Upper lobe of left lung (tissue), 4 donors: ENCODE measurements at regions not wholly inside any gene's neighbourhood (a gene's known extent, or its start where the extent isn't known, plus 50 kb on each side); places are given as distances from the start of the nearest gene placed in this dataset.

ENCODE experiments used
- EP300 ChIP-seq, 4 donors: sonication (generic); formaldehyde crosslinking; IDR thresholded peaks; one replicate each; pipeline ENCODE4 v1.5.1; 2017; ENCODE audit warnings: antibody characterized with exemption in 4 of 4, control low read depth in 2 of 4
- POLR2A ChIP-seq, 4 donors: fragments of 450-650 bp; IDR thresholded peaks; one replicate each; pipeline ENCODE4 v1.5.1; 2016 to 2017; ENCODE audit warnings: antibody characterized with exemption in 4 of 4, mild to moderate bottlenecking in 2 of 4
- TF ChIP-seq, protein P1 (sequence below), 6 experiments: fragments of 450-650 bp in 4 of 6; fragments of 200-600 bp in 2 of 6; sonication (generic) in 2 of 6; IDR thresholded peaks; one replicate each; pipeline ENCODE4 v1.5.1; 2016 to 2019; ENCODE audit warnings: antibody characterized with exemption in 6 of 6

DNA sequence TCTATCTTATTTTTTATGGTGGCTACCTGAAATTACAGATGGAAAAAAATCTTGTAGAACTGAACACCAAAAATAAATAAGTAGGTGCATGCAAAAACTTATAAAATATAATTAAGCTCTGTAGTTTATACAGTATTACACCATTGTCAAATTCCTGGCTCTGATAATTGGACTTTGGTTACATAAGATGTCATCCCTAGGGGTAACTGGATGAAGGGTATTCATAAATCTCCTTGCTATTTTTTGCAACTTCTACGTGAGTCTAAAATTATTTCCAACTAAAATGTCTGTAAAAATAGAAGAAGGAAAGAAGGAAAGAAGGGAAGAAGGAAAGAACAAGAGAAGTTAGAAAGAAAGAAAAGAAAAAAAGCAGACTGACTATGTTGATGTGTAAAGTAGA is 716.6 kb downstream of the BCL11B start:
- TF ChIP-seq, protein P1, sequence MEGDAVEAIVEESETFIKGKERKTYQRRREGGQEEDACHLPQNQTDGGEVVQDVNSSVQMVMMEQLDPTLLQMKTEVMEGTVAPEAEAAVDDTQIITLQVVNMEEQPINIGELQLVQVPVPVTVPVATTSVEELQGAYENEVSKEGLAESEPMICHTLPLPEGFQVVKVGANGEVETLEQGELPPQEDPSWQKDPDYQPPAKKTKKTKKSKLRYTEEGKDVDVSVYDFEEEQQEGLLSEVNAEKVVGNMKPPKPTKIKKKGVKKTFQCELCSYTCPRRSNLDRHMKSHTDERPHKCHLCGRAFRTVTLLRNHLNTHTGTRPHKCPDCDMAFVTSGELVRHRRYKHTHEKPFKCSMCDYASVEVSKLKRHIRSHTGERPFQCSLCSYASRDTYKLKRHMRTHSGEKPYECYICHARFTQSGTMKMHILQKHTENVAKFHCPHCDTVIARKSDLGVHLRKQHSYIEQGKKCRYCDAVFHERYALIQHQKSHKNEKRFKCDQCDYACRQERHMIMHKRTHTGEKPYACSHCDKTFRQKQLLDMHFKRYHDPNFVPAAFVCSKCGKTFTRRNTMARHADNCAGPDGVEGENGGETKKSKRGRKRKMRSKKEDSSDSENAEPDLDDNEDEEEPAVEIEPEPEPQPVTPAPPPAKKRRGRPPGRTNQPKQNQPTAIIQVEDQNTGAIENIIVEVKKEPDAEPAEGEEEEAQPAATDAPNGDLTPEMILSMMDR (IDR thresholded peaks at IDR 0.05), result no peak
- TF ChIP-seq EP300 (IDR thresholded peaks at IDR 0.05) (no peak), POLR2A (IDR thresholded peaks at IDR 0.05) (no peak)
